GM19468 (cell line): ENCODE measurements at regions not wholly inside any gene's neighbourhood (a gene's known extent, or its start where the extent isn't known, plus 50 kb on each side); places are given as distances from the start of the nearest gene placed in this dataset.
"Not testable (repeated sequence)": the region's sequence is repeated elsewhere in the genome, so short reads cannot be mapped to it uniquely, and the experiment has no call there.

Source experiments
- ATAC-seq: cut with Tn5 transposase; IDR thresholded peaks from one replicate; pipeline ENCODE4 v1.9.1; 2021; ENCODE audit warnings: mild to moderate bottlenecking, moderate library complexity, moderate number of reproducible peaks; ENCODE audit not compliant: unreplicated experiment; ENCODE audit errors: extremely low read depth

- no peak for ATAC-seq
These were observed 204.6 kb downstream of the GLRX3 start for GRCh38 chr10:130340816-130341215.

- no peak for ATAC-seq
These were observed 205.2 kb downstream of the GLRX3 start for GRCh38 chr10:130341356-130341755.

- no peak for ATAC-seq
These were observed 209.5 kb downstream of the GLRX3 start for GRCh38 chr10:130345728-130346127.

GRCh38 chr10:130350996-130351395, 214.8 kb downstream of the GLRX3 start:
- ATAC-seq, result no peak

GRCh38 chr10:130351466-130352290, 215.5 kb downstream of the GLRX3 start:
- no peak for ATAC-seq

GRCh38 chr10:130352291-130352645, 216.1 kb downstream of the GLRX3 start:
- ATAC-seq, result no peak

GRCh38 chr10:130353928-130354572, 217.9 kb downstream of the GLRX3 start:
- no peak for ATAC-seq

GRCh38 chr10:130354573-130354954, 218.4 kb downstream of the GLRX3 start:
- no peak for ATAC-seq

GRCh38 chr10:130354976-130355795, 219.0 kb downstream of the GLRX3 start:
- no peak for ATAC-seq

GRCh38 chr10:130356429-130356828, 220.2 kb downstream of the GLRX3 start:
- not testable (repeated sequence) for ATAC-seq

- ATAC-seq, result no peak
These were observed 221.0 kb downstream of the GLRX3 start for GRCh38 chr10:130357226-130357625.

- no peak for ATAC-seq
These were observed 221.8 kb downstream of the GLRX3 start for GRCh38 chr10:130357951-130358350.

GRCh38 chr10:130358981-130359650, 222.9 kb downstream of the GLRX3 start:
- no peak for ATAC-seq

GRCh38 chr10:130359711-130360110, 223.5 kb downstream of the GLRX3 start:
- no peak for ATAC-seq

- ATAC-seq, result no peak
These were observed 224.7 kb downstream of the GLRX3 start for GRCh38 chr10:130360826-130361311.

GRCh38 chr10:130361351-130362105, 225.3 kb downstream of the GLRX3 start:
- no peak for ATAC-seq

- no peak for ATAC-seq
These were observed 226.1 kb downstream of the GLRX3 start for GRCh38 chr10:130362308-130362761.

- no peak for ATAC-seq
These were observed 226.9 kb downstream of the GLRX3 start for GRCh38 chr10:130363051-130363450.

- ATAC-seq, result no peak
These were observed 227.8 kb downstream of the GLRX3 start for GRCh38 chr10:130363899-130364445.
